ENCODE measurements at regions not wholly inside any gene's neighbourhood (a gene's known extent, or its start where the extent isn't known, plus 50 kb on each side); places are given as distances from the start of the nearest gene placed in this dataset.

DNA sequence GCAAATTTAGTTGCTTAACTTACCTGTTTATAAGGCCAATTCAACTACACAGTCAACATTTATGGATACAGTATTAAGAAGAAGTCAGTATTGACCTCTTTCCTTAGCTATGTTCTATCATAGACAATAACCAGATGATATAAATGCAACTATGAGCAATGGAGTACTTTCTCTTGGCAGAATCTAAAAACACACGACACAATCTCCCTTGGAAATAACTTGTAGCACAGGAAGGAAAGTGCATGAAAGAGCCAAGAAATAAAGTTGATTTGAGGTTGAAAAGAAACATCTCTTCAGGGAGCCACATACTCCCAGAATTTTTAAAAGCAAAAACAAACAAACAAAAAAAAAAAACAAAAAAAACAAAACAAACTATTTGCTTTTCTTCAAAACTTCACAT is 145.0 kb downstream of the EVA1A start:
- no peak for TF ChIP-seq FOXP2 (optimal IDR thresholded peaks at IDR 0.05; ENCODE audit: borderline replicate concordance, extremely low read depth, extremely low read length, insufficient read depth)
- no peak for TF ChIP-seq POLR2AphosphoS5 (IDR thresholded peaks at IDR 0.05; ENCODE audit: low read depth, low read length)
- no peak for TF ChIP-seq SIN3A (IDR thresholded peaks at IDR 0.05; ENCODE audit: borderline replicate concordance, insufficient read depth, low read length)
- no peak for TF ChIP-seq TAF1 (IDR thresholded peaks at IDR 0.05; ENCODE audit: borderline replicate concordance, insufficient read depth, low read length)

Measured in PFSK-1 (cell line).